ENCODE measurements at regions not wholly inside any gene's neighbourhood (a gene's known extent, or its start where the extent isn't known, plus 50 kb on each side); places are given as distances from the start of the nearest gene placed in this dataset.

DNA sequence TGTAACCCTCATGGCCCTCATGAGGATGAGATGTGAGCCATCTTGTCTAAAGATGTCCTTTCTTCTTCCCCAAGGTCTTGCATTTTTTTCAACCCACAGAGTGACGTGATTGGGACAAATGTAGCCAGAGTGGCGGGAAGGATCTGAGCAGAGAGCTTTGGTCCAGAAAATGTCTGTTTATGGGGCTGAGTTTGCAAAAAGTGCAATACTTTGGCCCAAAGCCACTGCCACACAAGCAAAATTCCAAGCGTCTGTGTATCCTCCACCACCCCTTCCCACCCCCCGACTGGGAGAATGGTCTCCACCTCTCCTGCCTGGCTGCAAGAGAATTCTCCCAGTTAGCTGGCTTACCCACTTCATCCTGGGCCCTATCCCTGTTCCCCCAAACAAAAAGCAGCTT, 246.9 kb upstream of the LRIG1 start:
- intact Hi-C loops (cut with DNase I), result no loop called here
- WGBS, 2 donors, result 55 to 68% methylated on average over 4 of the region's 4 CpGs
- no peaks in the 10 kb centered on the region for H3K36me3 ChIP-seq
- H3K27ac ChIP-seq, result no peak overlapping the region
- H3K4me1 ChIP-seq, result peaks cover 0 to 6% (median 0%) of the 10 kb centered on the region in 3 donors
- DNase-seq, result no peak
- H3K9me3 ChIP-seq, result no peaks in the 10 kb centered on the region
- no peak overlapping the region for H3K4me3 ChIP-seq
- H3K27me3 ChIP-seq, result no peaks in the 10 kb centered on the region
- no peak for TF ChIP-seq POLR2A (IDR thresholded peaks at IDR 0.05)
- TF ChIP-seq, protein P1, sequence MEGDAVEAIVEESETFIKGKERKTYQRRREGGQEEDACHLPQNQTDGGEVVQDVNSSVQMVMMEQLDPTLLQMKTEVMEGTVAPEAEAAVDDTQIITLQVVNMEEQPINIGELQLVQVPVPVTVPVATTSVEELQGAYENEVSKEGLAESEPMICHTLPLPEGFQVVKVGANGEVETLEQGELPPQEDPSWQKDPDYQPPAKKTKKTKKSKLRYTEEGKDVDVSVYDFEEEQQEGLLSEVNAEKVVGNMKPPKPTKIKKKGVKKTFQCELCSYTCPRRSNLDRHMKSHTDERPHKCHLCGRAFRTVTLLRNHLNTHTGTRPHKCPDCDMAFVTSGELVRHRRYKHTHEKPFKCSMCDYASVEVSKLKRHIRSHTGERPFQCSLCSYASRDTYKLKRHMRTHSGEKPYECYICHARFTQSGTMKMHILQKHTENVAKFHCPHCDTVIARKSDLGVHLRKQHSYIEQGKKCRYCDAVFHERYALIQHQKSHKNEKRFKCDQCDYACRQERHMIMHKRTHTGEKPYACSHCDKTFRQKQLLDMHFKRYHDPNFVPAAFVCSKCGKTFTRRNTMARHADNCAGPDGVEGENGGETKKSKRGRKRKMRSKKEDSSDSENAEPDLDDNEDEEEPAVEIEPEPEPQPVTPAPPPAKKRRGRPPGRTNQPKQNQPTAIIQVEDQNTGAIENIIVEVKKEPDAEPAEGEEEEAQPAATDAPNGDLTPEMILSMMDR (IDR thresholded peaks at IDR 0.05), result no peak

DNA sequence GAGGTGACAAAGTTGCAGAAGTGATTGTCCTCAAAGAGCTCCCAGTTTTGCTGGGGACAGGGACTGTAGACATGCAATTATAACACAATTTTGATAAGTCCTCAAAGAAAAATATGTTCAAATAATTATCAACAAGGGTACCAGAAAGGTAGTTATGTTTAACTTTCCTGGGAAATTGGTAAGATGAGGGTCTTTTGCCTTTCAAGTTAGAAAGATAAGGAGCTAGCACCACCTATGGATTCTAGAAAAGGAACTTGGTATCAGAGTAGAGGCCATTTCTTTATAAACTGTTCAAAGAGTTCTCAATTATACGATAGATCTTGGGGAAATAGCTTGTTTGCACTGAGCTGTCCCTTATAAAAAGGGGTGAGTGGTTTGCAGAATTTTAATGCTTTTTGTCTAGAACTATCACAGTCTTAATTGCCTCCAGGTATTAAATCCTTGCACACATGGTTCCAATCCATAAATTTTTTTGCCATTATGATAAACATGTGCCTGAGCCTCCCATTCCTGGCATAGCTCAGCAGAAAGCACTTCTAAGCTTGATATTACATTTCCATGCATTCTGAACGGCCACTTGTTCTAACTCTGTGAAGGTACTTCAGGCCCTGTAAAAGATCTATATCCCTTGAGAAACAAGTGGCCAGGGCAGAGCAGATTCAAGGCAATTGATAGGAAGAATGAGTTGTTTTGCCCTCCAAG, 247.5 kb upstream of the LRIG1 start:
- no peak for TF ChIP-seq POLR2A (IDR thresholded peaks at IDR 0.05)
- TF ChIP-seq, protein P1 (IDR thresholded peaks at IDR 0.05), result no peak
- WGBS, 2 donors, result 81 to 85% methylated on average over 2 of the region's 2 CpGs
- Histone ChIP-seq H3K4me1 (peaks cover 0 to 6% (median 0%) of the 10 kb centered on the region in 3 donors), H3K27me3 (no peaks in the 10 kb centered on the region), H3K9me3 (no peaks in the 10 kb centered on the region), H3K4me3 (no peak overlapping the region), H3K36me3 (no peaks in the 10 kb centered on the region), H3K27ac (no peak overlapping the region)
- intact Hi-C loops (cut with DNase I), result no loop called here
- DNase-seq, result no peak

DNA sequence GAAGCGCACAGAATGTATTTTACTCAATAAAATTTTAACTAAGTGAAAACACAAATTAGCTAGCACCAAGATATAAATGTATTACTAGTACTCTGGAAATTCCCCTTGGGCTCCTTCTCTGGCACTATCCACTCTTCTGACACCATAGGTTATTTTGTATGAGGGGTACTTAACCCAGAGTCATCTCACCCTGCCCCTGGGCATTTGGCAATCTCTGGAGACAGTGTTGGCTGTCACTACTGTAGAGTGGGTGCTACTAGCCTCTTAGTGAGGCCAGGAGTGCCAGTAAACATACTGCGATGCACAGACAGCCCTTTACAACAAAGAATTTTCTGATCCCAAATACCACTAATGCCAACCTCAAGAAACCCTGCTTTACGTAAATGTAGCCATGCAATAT, 246.3 kb upstream of the KBTBD8 start:
- peaks cover 0 to 6% (median 0%) of the 10 kb centered on the region in 3 donors for H3K4me1 ChIP-seq
- no peaks in the 10 kb centered on the region for H3K36me3 ChIP-seq
- intact Hi-C loops (cut with DNase I), result no loop called here
- no peak for TF ChIP-seq POLR2A (IDR thresholded peaks at IDR 0.05)
- TF ChIP-seq, protein P1 (IDR thresholded peaks at IDR 0.05), result no peak
- no peak overlapping the region for H3K27ac ChIP-seq
- 76 to 79% methylated on average over 3 of the region's 3 CpGs for WGBS, 2 donors
- no peaks in the 10 kb centered on the region for H3K27me3 ChIP-seq
- no peak for DNase-seq
- H3K9me3 ChIP-seq, result no peaks in the 10 kb centered on the region
- H3K4me3 ChIP-seq, result no peak overlapping the region

DNA sequence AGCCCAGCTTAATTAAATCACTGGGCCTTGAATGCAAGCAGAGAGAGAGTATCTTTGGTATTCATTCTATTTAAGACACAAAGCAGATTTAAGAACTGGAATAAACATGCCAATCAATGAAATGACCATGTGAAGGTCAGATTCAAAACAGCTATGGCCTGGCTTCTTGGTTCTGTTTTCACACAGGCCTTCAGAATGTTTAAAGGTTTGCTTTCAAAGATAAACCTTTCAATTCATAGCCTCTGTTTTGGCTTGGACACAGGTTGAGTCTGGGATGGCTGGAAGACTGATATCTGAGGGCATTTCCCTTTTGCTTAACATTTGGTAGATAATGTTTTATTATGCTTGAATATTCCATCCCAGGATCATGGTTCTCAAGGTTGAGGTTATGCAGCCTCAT, 244.4 kb upstream of the KBTBD8 start:
- intact Hi-C loops (cut with DNase I), result no loop called here
- H3K27ac ChIP-seq, result no peak overlapping the region
- TF ChIP-seq, protein P1 (IDR thresholded peaks at IDR 0.05), result no peak
- TF ChIP-seq POLR2A (IDR thresholded peaks at IDR 0.05), result no peak

DNA sequence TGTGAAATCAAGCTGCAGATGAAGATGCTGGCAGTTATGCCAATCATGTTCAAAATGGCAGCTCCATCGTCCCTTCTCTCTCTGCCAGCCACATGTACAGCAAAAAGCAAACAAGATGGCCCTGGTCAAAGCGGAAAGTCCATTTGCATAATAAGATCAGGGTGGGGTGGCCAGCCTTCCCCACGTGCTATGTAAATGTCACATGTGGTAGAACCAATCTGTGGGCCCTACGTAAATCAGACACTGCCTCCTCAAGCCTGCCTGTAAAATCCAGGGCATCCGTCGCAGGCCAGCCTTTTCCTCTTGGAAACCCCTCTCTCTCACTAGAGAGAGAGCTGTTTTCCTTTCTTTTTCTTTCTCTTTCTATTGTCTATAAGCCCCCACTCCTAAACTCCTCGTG, 243.5 kb upstream of the KBTBD8 start:
- DNase-seq, result no peak
- H3K4me1 ChIP-seq, result peaks cover 0 to 6% (median 0%) of the 10 kb centered on the region in 3 donors
- H3K27me3 ChIP-seq, result no peaks in the 10 kb centered on the region
- H3K27ac ChIP-seq, result no peak overlapping the region
- no peaks in the 10 kb centered on the region for H3K36me3 ChIP-seq
- 86 to 94% methylated on average over 7 of the region's 7 CpGs for WGBS, 2 donors
- no peak overlapping the region for H3K4me3 ChIP-seq
- H3K9me3 ChIP-seq, result no peaks in the 10 kb centered on the region
- intact Hi-C loops (cut with DNase I), result no loop called here
- TF ChIP-seq, protein P1 (IDR thresholded peaks at IDR 0.05), result no peak
- TF ChIP-seq POLR2A (IDR thresholded peaks at IDR 0.05), result no peak

More for the DNA sequence above, 244.4 kb upstream of the KBTBD8 start:
- Histone ChIP-seq H3K4me1 (peaks cover 0 to 6% (median 0%) of the 10 kb centered on the region in 3 donors), H3K36me3 (no peaks in the 10 kb centered on the region), H3K27me3 (no peaks in the 10 kb centered on the region), H3K9me3 (no peaks in the 10 kb centered on the region), H3K4me3 (no peak overlapping the region)
- no peak for DNase-seq
